ENCODE measurements at regions not wholly inside any gene's neighbourhood (a gene's known extent, or its start where the extent isn't known, plus 50 kb on each side); places are given as distances from the start of the nearest gene placed in this dataset.

GRCh38 chr15:95129574-95129973 lies 898.2 kb downstream of the MCTP2 start (continued):
- TF ChIP-seq REST (IDR thresholded peaks at IDR 0.05; ENCODE audit: unreplicated experiment) (no peak), CTCF (conservative IDR thresholded peaks at IDR 0.05; ENCODE audit: low read depth in 2 of 2) (no peak), ETS1 (IDR thresholded peaks at IDR 0.05) (no peak), NANOG (IDR thresholded peaks at IDR 0.05; ENCODE audit: borderline replicate concordance) (no peak)

GRCh38 chr15:95131131-95131556 lies 899.8 kb downstream of the MCTP2 start:
- Mint-ChIP-seq H3K27me3 (ENCODE audit: insufficient read depth, low read depth, poor library complexity) (peaks cover 1% of the 10 kb centered on the region), H3K27ac (no peak overlapping the region), H3K4me3 (no peak overlapping the region), H3K4me1 (peaks cover 14% of the 10 kb centered on the region), H3K36me3 (ENCODE audit: low read depth) (no peaks in the 10 kb centered on the region), H3K9me3 (no peaks in the 10 kb centered on the region)
- no peaks in the 10 kb centered on the region for H3F3A ChIP-seq (replicated peaks; ENCODE audit: low read depth)
- no peak overlapping the region for H3K4me3 ChIP-seq
- H3K9me2 ChIP-seq (ENCODE audit: insufficient read depth): 0 out of 2 replicates have a peak, but pooled peaks cover 2% of the 10 kb centered on the region
- no peak overlapping the region for H2AFZ ChIP-seq
- no peaks in the 10 kb centered on the region for H3K79me2 ChIP-seq (replicated peaks; ENCODE audit: insufficient read depth)
- ATAC-seq (no peak), DNase-seq (ENCODE audit: low spot score) (no peak)
- no peaks in the 10 kb centered on the region for H4K20me1 ChIP-seq (replicated peaks; ENCODE audit: insufficient read depth)
- H3K27ac ChIP-seq (ENCODE audit: low read depth): no peak overlapping the region
- H3K4me2 ChIP-seq: no peak overlapping the region
- TF ChIP-seq POLR2AphosphoS5 (IDR thresholded peaks at IDR 0.05; ENCODE audit: low read depth): no peak
- no peaks in the 10 kb centered on the region for H3K36me3 ChIP-seq (ENCODE audit: insufficient read depth)
- H3K4me1 ChIP-seq (ENCODE audit: insufficient read depth): peaks cover 9% of the 10 kb centered on the region
- no peaks in the 10 kb centered on the region for H3K27me3 ChIP-seq (ENCODE audit: insufficient read depth)

GRCh38 chr15:95132774-95133173 lies 901.4 kb downstream of the MCTP2 start:
- 0 out of 2 replicates have a peak, but pooled peaks cover 6% of the 10 kb centered on the region for H3K9me2 ChIP-seq (ENCODE audit: insufficient read depth)
- no peaks in the 10 kb centered on the region for H3K36me3 Mint-ChIP-seq (ENCODE audit: low read depth)

More at GRCh38 chr15:95132774-95133173, 901.4 kb downstream of the MCTP2 start:
- no peaks in the 10 kb centered on the region for H3K79me2 ChIP-seq (replicated peaks; ENCODE audit: insufficient read depth)
- ATAC-seq (no peak), DNase-seq (ENCODE audit: low spot score) (no peak)
- Mint-ChIP-seq H3K27ac (no peak overlapping the region), H3K27me3 (ENCODE audit: insufficient read depth, low read depth, poor library complexity) (peaks cover 1% of the 10 kb centered on the region), H3K9me3 (no peaks in the 10 kb centered on the region), H3K4me3 (no peak overlapping the region), H3K4me1 (peaks cover 12% of the 10 kb centered on the region)
- H3K27me3 ChIP-seq (ENCODE audit: insufficient read depth): no peaks in the 10 kb centered on the region
- no peak overlapping the region for H3K4me3 ChIP-seq
- H3K4me1 ChIP-seq (ENCODE audit: insufficient read depth): peaks cover 5% of the 10 kb centered on the region
- no peaks in the 10 kb centered on the region for H4K20me1 ChIP-seq (replicated peaks; ENCODE audit: insufficient read depth)
- H3K27ac ChIP-seq (ENCODE audit: low read depth): no peak overlapping the region
- H3K36me3 ChIP-seq (ENCODE audit: insufficient read depth): no peaks in the 10 kb centered on the region
- no peak overlapping the region for H2AFZ ChIP-seq
- no peak overlapping the region for H3K4me2 ChIP-seq
- TF ChIP-seq ZNF331 (CRISPR knock-in tag; IDR thresholded peaks at IDR 0.05; ENCODE audit: low read depth): no peak
- H3F3A ChIP-seq (replicated peaks; ENCODE audit: low read depth): no peaks in the 10 kb centered on the region
